DMS 273 (cell line): ENCODE measurements at regions not wholly inside any gene's neighbourhood (a gene's known extent, or its start where the extent isn't known, plus 50 kb on each side); places are given as distances from the start of the nearest gene placed in this dataset.

Experiments
- DNase-seq: peaks from one replicate; lab custom pipeline; 2025; ENCODE audit not compliant: unreplicated experiment; lab: John Stamatoyannopoulos, UW

DNA sequence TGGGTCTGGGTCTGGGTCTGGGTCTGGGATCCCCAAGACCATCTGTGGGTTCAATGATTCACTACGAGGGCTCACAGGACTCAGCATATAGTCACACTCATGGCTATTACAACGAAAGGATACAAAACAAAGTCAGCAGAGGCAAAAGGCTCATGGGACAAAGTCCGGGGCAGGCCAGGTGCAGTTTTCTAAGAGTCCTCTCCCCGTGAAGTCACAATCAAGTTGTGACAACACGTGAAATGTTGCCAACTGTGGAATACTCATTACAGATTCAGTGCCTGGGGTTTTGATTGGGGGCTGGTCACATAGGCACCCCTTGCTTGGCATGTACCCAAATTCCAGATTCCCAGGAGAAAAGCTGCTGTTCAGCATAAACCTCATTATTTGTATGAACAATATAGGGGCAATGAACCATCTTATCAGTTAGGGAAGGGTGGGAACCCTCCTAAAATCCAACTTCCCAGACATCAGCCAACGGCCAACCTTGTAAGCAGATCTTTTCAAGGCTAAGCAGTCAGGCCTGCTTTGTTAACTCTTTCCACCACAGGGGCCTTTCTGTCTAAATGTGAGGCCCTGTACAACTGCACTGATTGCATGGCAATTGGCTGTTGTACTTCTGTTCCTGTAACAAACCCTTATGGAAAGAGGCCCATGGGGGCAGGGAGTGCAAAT is 58.2 kb upstream of the DIPK2B start:
- no peak for DNase-seq
